H9 (cell line): ENCODE measurements at regions not wholly inside any gene's neighbourhood (a gene's known extent, or its start where the extent isn't known, plus 50 kb on each side); places are given as distances from the start of the nearest gene placed in this dataset.

Experiments used
- DNase-seq: peaks from one replicate; pipeline ENCODE4 v3.0.0-alpha.2; 2017
- H2AFZ ChIP-seq: one replicate; pipeline ENCODE4 v1.6.1; 2013; ENCODE audit warnings: mild to moderate bottlenecking, low read length, control low read depth, moderate library complexity
- H2AK5ac ChIP-seq: 2 replicates; pipeline ENCODE4 v1.6.1; 2013; ENCODE audit warnings: low read length, control low read depth, mixed read lengths; ENCODE audit not compliant: insufficient read length
- H2BK120ac ChIP-seq: one replicate; pipeline ENCODE4 v1.6.1; 2013; ENCODE audit warnings: low read depth, mild to moderate bottlenecking, low read length, control low read depth, inconsistent platforms; ENCODE audit not compliant: poor library complexity, severe bottlenecking
- H2BK12ac ChIP-seq: 2 replicates; pipeline ENCODE4 v1.6.1; 2013; ENCODE audit warnings: low read length, control low read depth, mixed read lengths, low read depth; ENCODE audit not compliant: insufficient read length
- H2BK15ac ChIP-seq: 2 replicates; pipeline ENCODE4 v1.6.1; 2013; ENCODE audit warnings: low read depth, low read length, control low read depth
- H2BK20ac ChIP-seq: one replicate; pipeline ENCODE4 v1.6.1; 2013; ENCODE audit warnings: low read depth, mild to moderate bottlenecking, low read length, control low read depth, inconsistent platforms; ENCODE audit not compliant: poor library complexity, severe bottlenecking
- H2BK5ac ChIP-seq: 2 replicates; pipeline ENCODE4 v1.6.1; 2013; ENCODE audit warnings: low read length, control low read depth, mixed read lengths; ENCODE audit not compliant: insufficient read length
- H3K14ac ChIP-seq: 2 replicates; pipeline ENCODE4 v1.6.1; 2013; ENCODE audit warnings: low read length, control low read depth; ENCODE audit not compliant: insufficient read depth
- H3K18ac ChIP-seq: 2 replicates; pipeline ENCODE4 v1.6.1; 2013; ENCODE audit warnings: low read depth, mild to moderate bottlenecking, mixed read lengths, low read length, control low read depth; ENCODE audit not compliant: insufficient read length
- H3K23ac ChIP-seq: 2 replicates; pipeline ENCODE4 v1.6.1; 2013; ENCODE audit warnings: low read length, control low read depth, mixed read lengths, low read depth; ENCODE audit not compliant: insufficient read length
- H3K23me2 ChIP-seq: 2 replicates; pipeline ENCODE4 v1.6.1; 2013; ENCODE audit warnings: low read depth, mild to moderate bottlenecking, mixed read lengths, low read length, control low read depth; ENCODE audit not compliant: insufficient read length, poor library complexity, severe bottlenecking
- H3K27ac ChIP-seq: 2 replicates; pipeline ENCODE4 v1.5.1; 2013; ENCODE audit warnings: low read length, control low read depth, mixed read lengths, low read depth; ENCODE audit not compliant: insufficient read length
- H3K27me3 ChIP-seq: 2 replicates; pipeline ENCODE4 v1.6.1; 2013; ENCODE audit warnings: low read length, control low read depth, inconsistent platforms; ENCODE audit not compliant: insufficient read depth
- H3K4ac ChIP-seq: 2 replicates; pipeline ENCODE4 v1.6.1; 2013; ENCODE audit warnings: low read depth, mild to moderate bottlenecking, control low read depth, inconsistent platforms, low read length, moderate library complexity
- H3K4me1 ChIP-seq: 2 replicates; pipeline ENCODE4 v1.6.1; 2013; ENCODE audit warnings: low read length, control low read depth, inconsistent platforms; ENCODE audit not compliant: insufficient read depth
- H3K4me2 ChIP-seq: 2 replicates; pipeline ENCODE4 v1.6.1; 2013; ENCODE audit warnings: low read length, control low read depth, mixed read lengths; ENCODE audit not compliant: insufficient read length, insufficient read depth
- H3K56ac ChIP-seq: 2 replicates; pipeline ENCODE4 v1.6.1; 2013; ENCODE audit warnings: low read depth, mild to moderate bottlenecking, mixed read lengths, low read length, control low read depth; ENCODE audit not compliant: insufficient read length
- H3K79me1 ChIP-seq: 2 replicates; pipeline ENCODE4 v1.6.1; 2013; ENCODE audit warnings: low read depth, mild to moderate bottlenecking, moderate library complexity, low read length, control low read depth, inconsistent platforms; ENCODE audit not compliant: insufficient read depth, poor library complexity, severe bottlenecking
- H3K79me2 ChIP-seq: 2 replicates; pipeline ENCODE4 v1.6.1; 2013; ENCODE audit warnings: low read length, control low read depth, inconsistent platforms; ENCODE audit not compliant: insufficient read depth
- H3K9ac ChIP-seq: 2 replicates; pipeline ENCODE4 v1.6.1; 2013; ENCODE audit warnings: low read length, control low read depth, mixed read lengths; ENCODE audit not compliant: insufficient read length; ENCODE audit errors: extremely low read depth
- H3K9me3 ChIP-seq: one replicate; pipeline ENCODE4 v1.6.1; 2013; ENCODE audit warnings: low read depth, low read length, inconsistent platforms; ENCODE audit not compliant: control insufficient read depth
- H3T11ph ChIP-seq: one replicate; pipeline ENCODE4 v1.6.1; 2013; ENCODE audit warnings: mild to moderate bottlenecking, low read length, control low read depth, inconsistent platforms
- H4K20me1 ChIP-seq: one replicate; pipeline ENCODE4 v1.6.1; 2013; ENCODE audit not compliant: control insufficient read depth, insufficient read length, insufficient read depth
- H4K5ac ChIP-seq: 2 replicates; pipeline ENCODE4 v1.6.1; 2013; ENCODE audit warnings: low read depth, mild to moderate bottlenecking, mixed read lengths, low read length, control low read depth; ENCODE audit not compliant: insufficient read length
- H4K8ac ChIP-seq: replicated peaks from 2 replicates; pipeline ENCODE4 v1.6.1; 2013; ENCODE audit warnings: low read length, control low read depth, mixed read lengths, low read depth; ENCODE audit not compliant: insufficient read length
- H4K91ac ChIP-seq: 2 replicates; pipeline ENCODE4 v1.6.1; 2013; ENCODE audit warnings: low read depth, mild to moderate bottlenecking, moderate library complexity, mixed read lengths, low read length, control low read depth; ENCODE audit not compliant: insufficient read length
- H3K27ac Mint-ChIP-seq, 3 experiments: 2 replicates in 2 of 3; 3 replicates in 1 of 3; pipeline ENCODE4 v1.8.0; 2020 to 2021; ENCODE audit warnings: mixed read lengths in 3 of 3, mild to moderate bottlenecking in 1 of 3, moderate library complexity in 1 of 3
- H3K27me3 Mint-ChIP-seq: 2 replicates; pipeline ENCODE4 v1.8.0; 2021; ENCODE audit warnings: low read depth, mild to moderate bottlenecking, moderate library complexity, mixed read lengths
- H3K36me3 Mint-ChIP-seq, 3 experiments: 2 replicates in 2 of 3; 3 replicates in 1 of 3; pipeline ENCODE4 v1.8.0; 2020 to 2021; ENCODE audit warnings: low read depth in 3 of 3, mixed read lengths in 3 of 3; ENCODE audit not compliant: insufficient read depth in 1 of 3
- H3K4me1 Mint-ChIP-seq, 2 experiments: 2 replicates each; pipeline ENCODE4 v1.8.0; 2020; ENCODE audit warnings: mixed read lengths in 2 of 2
- H3K4me3 Mint-ChIP-seq, 2 experiments: 2 replicates in 1 of 2; 3 replicates in 1 of 2; pipeline ENCODE4 v1.8.0; 2020 to 2021; ENCODE audit warnings: mild to moderate bottlenecking in 2 of 2, mixed read lengths in 2 of 2, moderate library complexity in 1 of 2
- H3K9me3 Mint-ChIP-seq, 2 experiments: 2 replicates in 1 of 2; 3 replicates in 1 of 2; pipeline ENCODE4 v1.8.0; 2020; ENCODE audit warnings: mild to moderate bottlenecking in 2 of 2, mixed read lengths in 2 of 2, moderate library complexity in 1 of 2
- WGBS: extraction: QIAGEN DNeasy Blood & Tissue Kit; methylation state at CpG from one replicate; pipeline ENCODE4 v1.1.7; 2013; ENCODE audit warnings: missing lambda C conversion rate, low lambda C conversion rate, mixed read lengths; ENCODE audit not compliant: insufficient read length; ENCODE audit errors: extremely low coverage; 5-methylcytosine and 5-hydroxymethylcytosine counted together
- TF ChIP-seq, protein P1 (sequence below): fragments of 200-600 bp; sonication (generic); conservative IDR thresholded peaks from 3 replicates; pipeline ENCODE4 v1.8.0; 2021; ENCODE audit warnings: antibody characterized with exemption, mild to moderate bottlenecking

DNA sequence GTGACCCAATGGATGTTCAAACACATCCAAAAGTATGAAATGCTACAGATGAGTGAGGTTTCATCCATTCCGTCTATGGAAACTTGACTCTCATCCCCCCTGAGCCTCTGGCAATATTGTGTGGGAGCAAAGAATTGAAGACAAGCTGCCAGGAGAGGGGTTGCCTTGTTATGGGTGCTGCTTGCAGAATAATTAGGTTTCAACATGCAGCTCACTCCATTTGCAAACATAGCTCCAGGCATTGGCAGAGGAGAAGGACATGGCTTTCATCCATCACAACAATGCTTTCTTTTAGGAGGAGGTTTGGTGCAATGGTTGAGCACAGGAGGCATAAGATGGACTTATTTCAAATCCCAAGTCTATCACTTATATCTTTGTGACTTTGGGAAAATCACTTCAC is 220.7 kb upstream of the SRRM4 start:
- Histone ChIP-seq H3K23me2 (no peaks in the 10 kb centered on the region), H3K18ac (no peak overlapping the region), H3K23ac (no peak overlapping the region), H3K4ac (no peak overlapping the region), H4K5ac (no peak overlapping the region), H3K4me1 (no peaks in the 10 kb centered on the region), H3K9me3 (no peaks in the 10 kb centered on the region), H4K91ac (no peak overlapping the region), H2AK5ac (no peak overlapping the region), H3K14ac (no peak overlapping the region), H3K9ac (no peak overlapping the region), H3K27me3 (no peaks in the 10 kb centered on the region), H2BK12ac (no peak overlapping the region), H3K56ac (no peak overlapping the region), H4K20me1 (no peaks in the 10 kb centered on the region), H4K8ac (no peak overlapping the region), H3K4me2 (no peak overlapping the region), H2AFZ (no peak overlapping the region), H2BK20ac (no peak overlapping the region), H3K27ac (no peak overlapping the region), H2BK120ac (no peak overlapping the region), H3K79me2 (no peaks in the 10 kb centered on the region), H2BK5ac (no peak overlapping the region), H2BK15ac (no peak overlapping the region), H3T11ph (no peak overlapping the region), H3K79me1 (no peaks in the 10 kb centered on the region)
- no peak overlapping the region for H3K27ac Mint-ChIP-seq
- H3K36me3 Mint-ChIP-seq, result no peaks in the 10 kb centered on the region
- TF ChIP-seq, protein P1, sequence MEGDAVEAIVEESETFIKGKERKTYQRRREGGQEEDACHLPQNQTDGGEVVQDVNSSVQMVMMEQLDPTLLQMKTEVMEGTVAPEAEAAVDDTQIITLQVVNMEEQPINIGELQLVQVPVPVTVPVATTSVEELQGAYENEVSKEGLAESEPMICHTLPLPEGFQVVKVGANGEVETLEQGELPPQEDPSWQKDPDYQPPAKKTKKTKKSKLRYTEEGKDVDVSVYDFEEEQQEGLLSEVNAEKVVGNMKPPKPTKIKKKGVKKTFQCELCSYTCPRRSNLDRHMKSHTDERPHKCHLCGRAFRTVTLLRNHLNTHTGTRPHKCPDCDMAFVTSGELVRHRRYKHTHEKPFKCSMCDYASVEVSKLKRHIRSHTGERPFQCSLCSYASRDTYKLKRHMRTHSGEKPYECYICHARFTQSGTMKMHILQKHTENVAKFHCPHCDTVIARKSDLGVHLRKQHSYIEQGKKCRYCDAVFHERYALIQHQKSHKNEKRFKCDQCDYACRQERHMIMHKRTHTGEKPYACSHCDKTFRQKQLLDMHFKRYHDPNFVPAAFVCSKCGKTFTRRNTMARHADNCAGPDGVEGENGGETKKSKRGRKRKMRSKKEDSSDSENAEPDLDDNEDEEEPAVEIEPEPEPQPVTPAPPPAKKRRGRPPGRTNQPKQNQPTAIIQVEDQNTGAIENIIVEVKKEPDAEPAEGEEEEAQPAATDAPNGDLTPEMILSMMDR, result no peak
- no peak for DNase-seq
- peaks cover 26% of the 10 kb centered on the region for H3K27me3 Mint-ChIP-seq
- H3K4me1 Mint-ChIP-seq, result peaks cover 0 to 2% of the 10 kb centered on the region in 2 experiments; a peak in 1 of 4 replicates
- no peak overlapping the region for H3K4me3 Mint-ChIP-seq
- H3K9me3 Mint-ChIP-seq, result no peaks in the 10 kb centered on the region
- WGBS, result no CpG with 5 or more reads among the region's 1 CpG
